ENCODE measurements at regions not wholly inside any gene's neighbourhood (a gene's known extent, or its start where the extent isn't known, plus 50 kb on each side); places are given as distances from the start of the nearest gene placed in this dataset.
"Not testable (repeated sequence)": the region's sequence is repeated elsewhere in the genome, so short reads cannot be mapped to it uniquely, and the experiment has no call there.

- TF ChIP-seq CTCF (CRISPR knock-in tag; IDR thresholded peaks at IDR 0.05); ZFP41 (CRISPR knock-in tag; IDR thresholded peaks at IDR 0.05; ENCODE audit: borderline replicate concordance); ARNT2 (CRISPR knock-in tag; IDR thresholded peaks at IDR 0.05; ENCODE audit: low read depth); ZNF570 (CRISPR knock-in tag; IDR thresholded peaks at IDR 0.05; ENCODE audit: borderline replicate concordance); EP300 (IDR thresholded peaks at IDR 0.05; ENCODE audit: low read depth in 2 of 2, low read length in 2 of 2); EP300 (CRISPR knock-in tag; IDR thresholded peaks at IDR 0.05; ENCODE audit: borderline replicate concordance); ZNF138 (CRISPR knock-in tag; IDR thresholded peaks at IDR 0.05; ENCODE audit: low read depth); ZNF142 (CRISPR knock-in tag; IDR thresholded peaks at IDR 0.05); MTA1 (CRISPR knock-in tag; IDR thresholded peaks at IDR 0.05; ENCODE audit: borderline replicate concordance); TCF7L2 (IDR thresholded peaks at IDR 0.05; ENCODE audit: low read depth, low read length); JUND (CRISPR knock-in tag; IDR thresholded peaks at IDR 0.05); IRF9 (CRISPR knock-in tag; IDR thresholded peaks at IDR 0.05; ENCODE audit: borderline replicate concordance); ZBTB7A (CRISPR knock-in tag; IDR thresholded peaks at IDR 0.05); ELK4 (CRISPR knock-in tag; IDR thresholded peaks at IDR 0.05; ENCODE audit: borderline replicate concordance); SUZ12 (IDR thresholded peaks at IDR 0.05; ENCODE audit: low read depth, low read length): not testable (repeated sequence)
These were observed 772.6 kb downstream of the PRIM2 start for GRCh38 chr6:58090067-58090466.

Measured in HepG2 (cell line).